ENCODE measurements at regions not wholly inside any gene's neighbourhood (a gene's known extent, or its start where the extent isn't known, plus 50 kb on each side); places are given as distances from the start of the nearest gene placed in this dataset.

DNA sequence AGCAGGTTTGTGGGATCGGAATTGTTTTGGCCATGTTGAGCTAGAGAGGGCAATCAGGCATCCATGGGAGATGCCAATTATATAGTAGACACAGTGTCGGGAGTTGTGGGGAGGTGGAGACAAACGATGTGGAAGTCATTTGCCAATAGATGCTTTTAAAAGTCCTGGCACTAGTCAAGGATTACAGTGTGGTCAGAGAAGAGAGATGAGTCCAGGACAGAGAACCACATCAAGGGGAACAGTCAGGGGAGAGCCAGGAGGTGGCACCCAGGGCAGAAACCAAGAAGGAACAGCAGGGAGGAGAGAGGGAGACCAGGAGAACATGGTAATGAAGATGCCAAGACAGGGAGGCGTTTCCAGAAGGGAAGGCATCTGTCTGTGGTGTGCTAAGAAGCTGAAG lies 81.2 kb downstream of the ARL4C start:
- Histone ChIP-seq H3K36me3 (ENCODE audit: insufficient read depth, low read length) (no peaks in the 10 kb centered on the region), H3K9ac (ENCODE audit: low read depth, low read length, poor library complexity, severe bottlenecking) (no peak overlapping the region), H3K27me3 (ENCODE audit: insufficient read depth, low read length, poor library complexity, severe bottlenecking) (no peaks in the 10 kb centered on the region), H3K4me3 (ENCODE audit: low read length, poor library complexity, severe bottlenecking) (no peak overlapping the region), H3K9me3 (ENCODE audit: insufficient read depth, low read depth, low read length) (no peaks in the 10 kb centered on the region), H3F3A (ENCODE audit: low read depth) (no peaks in the 10 kb centered on the region), H3K4me2 (ENCODE audit: low read depth, low read length, poor library complexity, severe bottlenecking) (no peak overlapping the region), H3K9me2 (replicated peaks; ENCODE audit: low read depth, low read length) (no peaks in the 10 kb centered on the region), H3K4me1 (ENCODE audit: insufficient read depth, low read length, poor library complexity, severe bottlenecking) (peaks cover 6% of the 10 kb centered on the region), H3K79me2 (ENCODE audit: insufficient read depth, low read length) (no peaks in the 10 kb centered on the region), H2AFZ (ENCODE audit: low read length) (no peak overlapping the region), H4K20me1 (ENCODE audit: insufficient read depth, low read length, poor library complexity, severe bottlenecking) (no peaks in the 10 kb centered on the region)
- TF ChIP-seq CTCF (conservative IDR thresholded peaks at IDR 0.05; ENCODE audit: low read length), result no peak
- no peak for TF ChIP-seq EZH2phosphoT487 (IDR thresholded peaks at IDR 0.05; ENCODE audit: borderline replicate concordance)

GRCh38 chr2:234414596-234414995 lies 82.3 kb downstream of the ARL4C start:
- Histone ChIP-seq H3K4me1 (ENCODE audit: insufficient read depth, low read length, poor library complexity, severe bottlenecking) (no peaks in the 10 kb centered on the region), H3K9me2 (replicated peaks; ENCODE audit: low read depth, low read length) (no peaks in the 10 kb centered on the region), H3K9ac (ENCODE audit: low read depth, low read length, poor library complexity, severe bottlenecking) (no peak overlapping the region), H3K79me2 (ENCODE audit: insufficient read depth, low read length) (no peaks in the 10 kb centered on the region), H2AFZ (ENCODE audit: low read length) (no peak overlapping the region), H3K36me3 (ENCODE audit: insufficient read depth, low read length) (no peaks in the 10 kb centered on the region), H3K4me3 (ENCODE audit: low read length, poor library complexity, severe bottlenecking) (no peak overlapping the region), H3K4me2 (ENCODE audit: low read depth, low read length, poor library complexity, severe bottlenecking) (no peak overlapping the region), H3K27me3 (ENCODE audit: insufficient read depth, low read length, poor library complexity, severe bottlenecking) (no peaks in the 10 kb centered on the region), H3F3A (ENCODE audit: low read depth) (no peaks in the 10 kb centered on the region), H4K20me1 (ENCODE audit: insufficient read depth, low read length, poor library complexity, severe bottlenecking) (no peaks in the 10 kb centered on the region), H3K9me3 (ENCODE audit: insufficient read depth, low read depth, low read length) (no peaks in the 10 kb centered on the region)
- TF ChIP-seq EZH2phosphoT487 (IDR thresholded peaks at IDR 0.05; ENCODE audit: borderline replicate concordance), result no peak
- no peak for TF ChIP-seq CTCF (conservative IDR thresholded peaks at IDR 0.05; ENCODE audit: low read length)

- H3K9me2 ChIP-seq (replicated peaks; ENCODE audit: low read depth, low read length), result no peaks in the 10 kb centered on the region
- TF ChIP-seq EZH2phosphoT487 (IDR thresholded peaks at IDR 0.05; ENCODE audit: borderline replicate concordance), result no peak
- no peak for TF ChIP-seq CTCF (conservative IDR thresholded peaks at IDR 0.05; ENCODE audit: low read length)
- no peaks in the 10 kb centered on the region for H3F3A ChIP-seq (ENCODE audit: low read depth)
- H4K20me1 ChIP-seq (ENCODE audit: insufficient read depth, low read length, poor library complexity, severe bottlenecking), result no peaks in the 10 kb centered on the region
- H3K36me3 ChIP-seq (ENCODE audit: insufficient read depth, low read length), result no peaks in the 10 kb centered on the region
- H3K9ac ChIP-seq (ENCODE audit: low read depth, low read length, poor library complexity, severe bottlenecking), result no peak overlapping the region
- H2AFZ ChIP-seq (ENCODE audit: low read length), result no peak overlapping the region
- no peak overlapping the region for H3K4me2 ChIP-seq (ENCODE audit: low read depth, low read length, poor library complexity, severe bottlenecking)
- no peaks in the 10 kb centered on the region for H3K4me1 ChIP-seq (ENCODE audit: insufficient read depth, low read length, poor library complexity, severe bottlenecking)
- no peaks in the 10 kb centered on the region for H3K79me2 ChIP-seq (ENCODE audit: insufficient read depth, low read length)
- H3K27me3 ChIP-seq (ENCODE audit: insufficient read depth, low read length, poor library complexity, severe bottlenecking), result no peaks in the 10 kb centered on the region
- no peaks in the 10 kb centered on the region for H3K9me3 ChIP-seq (ENCODE audit: insufficient read depth, low read depth, low read length)
- no peak overlapping the region for H3K4me3 ChIP-seq (ENCODE audit: low read length, poor library complexity, severe bottlenecking)
Measured at GRCh38 chr2:234412726-234413125, 84.2 kb downstream of the ARL4C start.

Measured in Loucy (cell line).